C4-2B (cell line): ENCODE measurements at regions not wholly inside any gene's neighbourhood (a gene's known extent, or its start where the extent isn't known, plus 50 kb on each side); places are given as distances from the start of the nearest gene placed in this dataset.

Source experiments
- H3K27ac ChIP-seq: fragments of 450-650 bp; 2 replicates; pipeline ENCODE4 v1.5.1; 2017
- CTCF ChIP-seq: fragments of 450-650 bp; conservative IDR thresholded peaks from 2 replicates; pipeline ENCODE4 v1.5.1; 2017; ENCODE audit warnings: mild to moderate bottlenecking
- ZFX ChIP-seq: fragments of 450-650 bp; IDR thresholded peaks from 2 replicates; pipeline ENCODE4 v1.6.1; 2017

GRCh38 chr5:18299166-18299565, 664.9 kb downstream of the TAF11L14 start:
- TF ChIP-seq ZFX (no peak), CTCF (no peak)
- no peak overlapping the region for H3K27ac ChIP-seq

GRCh38 chr5:18305288-18305924, 671.1 kb downstream of the TAF11L14 start:
- no peak for TF ChIP-seq ZFX
- peak; percentile 86 for TF ChIP-seq CTCF
- H3K27ac ChIP-seq = no peak overlapping the region

GRCh38 chr5:18311266-18311665, 677.0 kb downstream of the TAF11L14 start:
- no peak for TF ChIP-seq ZFX
- TF ChIP-seq CTCF = no peak
- H3K27ac ChIP-seq = no peak overlapping the region

- H3K27ac ChIP-seq = no peak overlapping the region
- TF ChIP-seq CTCF = no peak
- no peak for TF ChIP-seq ZFX
These were observed 677.8 kb downstream of the TAF11L14 start for GRCh38 chr5:18312016-18312415.

GRCh38 chr5:18314192-18314778, 680.0 kb downstream of the TAF11L14 start:
- TF ChIP-seq ZFX (no peak), CTCF (peak; percentile 81)
- no peak overlapping the region for H3K27ac ChIP-seq

- TF ChIP-seq CTCF (no peak), ZFX (no peak)
- H3K27ac ChIP-seq = no peak overlapping the region
These were observed 687.1 kb downstream of the TAF11L14 start for GRCh38 chr5:18321262-18321942.

- H3K27ac ChIP-seq = no peak overlapping the region
- no peak for TF ChIP-seq ZFX
- TF ChIP-seq CTCF = no peak
These were observed 689.6 kb downstream of the TAF11L14 start for GRCh38 chr5:18323891-18324290.
